ENCODE measurements at regions not wholly inside any gene's neighbourhood (a gene's known extent, or its start where the extent isn't known, plus 50 kb on each side); places are given as distances from the start of the nearest gene placed in this dataset.

- TF ChIP-seq POLR2AphosphoS5 (IDR thresholded peaks at IDR 0.05) (no peak), CTCF (IDR thresholded peaks at IDR 0.05) (no peak), EP300 (IDR thresholded peaks at IDR 0.05; ENCODE audit: low read depth) (no peak), POLR2A (IDR thresholded peaks at IDR 0.05) (no peak)
Measured at GRCh38 chr11:92711926-92712325, 257.5 kb upstream of the MTNR1B start.

Data from transverse colon (tissue), 4 donors.